SK-N-SH (cell line): ENCODE measurements at regions not wholly inside any gene's neighbourhood (a gene's known extent, or its start where the extent isn't known, plus 50 kb on each side); places are given as distances from the start of the nearest gene placed in this dataset.

Experiments
- CTCF ChIA-PET: fragments of 300-600, 350-600 bp; formaldehyde crosslinking; extraction: SDS; loops from one replicate; lab custom pipeline; 2021; lab: Yijun Ruan, JAX
- POLR2A ChIA-PET: fragments of 350-600 bp; sonication (Branson Sonifier 250); formaldehyde crosslinking; extraction: SDS; loops from one replicate; lab custom pipeline; 2020; ENCODE audit warnings: antibody characterized with exemption, inconsistent platforms; lab: Yijun Ruan, JAX
- DNase-seq: peaks from one replicate; pipeline ENCODE4 v3.0.0; 2012
- H2AFZ ChIP-seq: fragments of 200-600 bp; sonication (generic); 2 replicates; pipeline ENCODE4 v1.8.1; 2016; ENCODE audit warnings: antibody characterized with exemption, mild to moderate bottlenecking, low read depth
- H3F3A ChIP-seq: fragments of 200-600 bp; sonication (generic); replicated peaks from 2 replicates; pipeline ENCODE3; 2016; ENCODE audit warnings: antibody characterized with exemption, mild to moderate bottlenecking; ENCODE audit not compliant: insufficient read depth
- H3K27ac ChIP-seq, 2 experiments: fragments of 200-500 bp in 1 of 2; fragments of 200-600 bp in 1 of 2; sonication (Bioruptor generic) in 1 of 2; sonication (generic), shearing (Covaris generic) in 1 of 2; 2 replicates each; pipeline versions ENCODE4 v1.5.1 to v1.6.1; 2014 to 2016; ENCODE audit warnings: low read depth in 2 of 2, inconsistent platforms in 1 of 2, low read length in 1 of 2, mild to moderate bottlenecking in 1 of 2, mixed read lengths in 1 of 2
- H3K27me3 ChIP-seq: fragments of 200-600 bp; sonication (generic), shearing (Covaris generic); 2 replicates; pipeline ENCODE4 v1.6.1; 2016; ENCODE audit warnings: mixed run types; ENCODE audit not compliant: insufficient read depth
- H3K36me3 ChIP-seq, 2 experiments: fragments of 200-500 bp in 1 of 2; fragments of 200-600 bp in 1 of 2; sonication (Bioruptor generic) in 1 of 2; sonication (generic) in 1 of 2; replicated peaks in 1 of 2; 2 replicates each; pipeline versions ENCODE3 to v1.5.1; 2014 to 2016; ENCODE audit warnings: low read length in 1 of 2, mild to moderate bottlenecking in 1 of 2; ENCODE audit not compliant: insufficient read depth in 2 of 2, control insufficient read depth in 1 of 2
- H3K4me1 ChIP-seq, 2 experiments: fragments of 200-500 bp in 1 of 2; fragments of 200-600 bp in 1 of 2; sonication (Bioruptor generic) in 1 of 2; sonication (generic), shearing (Covaris generic) in 1 of 2; 2 replicates each; pipeline versions ENCODE4 v1.5.1 to v1.6.1; 2014 to 2016; ENCODE audit warnings: low read depth in 1 of 2, low read length in 1 of 2, mixed run types in 1 of 2; ENCODE audit not compliant: insufficient read depth in 2 of 2, control insufficient read depth in 1 of 2
- H3K4me2 ChIP-seq: fragments of 200-600 bp; sonication (generic), shearing (Covaris generic); 2 replicates; pipeline ENCODE4 v1.6.1; 2017; ENCODE audit warnings: mixed run types
- H3K4me3 ChIP-seq, 2 experiments: fragments of 200-500 bp in 1 of 2; fragments of 200-600 bp in 1 of 2; sonication (Bioruptor generic) in 1 of 2; sonication (generic), shearing (Covaris generic) in 1 of 2; 2 replicates each; pipeline versions ENCODE4 v1.5.1 to v1.8.1; 2014 to 2016; ENCODE audit warnings: low read depth in 2 of 2, inconsistent platforms in 1 of 2, low read length in 1 of 2, mild to moderate bottlenecking in 1 of 2, mixed read lengths in 1 of 2, moderate library complexity in 1 of 2
- H3K79me2 ChIP-seq: fragments of 200-600 bp; sonication (generic); 2 replicates; pipeline ENCODE4 v1.8.1; 2017; ENCODE audit warnings: mild to moderate bottlenecking; ENCODE audit not compliant: insufficient read depth
- H3K9ac ChIP-seq: fragments of 200-600 bp; sonication (generic); 2 replicates; pipeline ENCODE4 v1.6.1; 2017; ENCODE audit warnings: mixed run types
- H3K9me2 ChIP-seq: fragments of 200-600 bp; sonication (generic); 2 replicates; pipeline ENCODE4 v1.6.1; 2017; ENCODE audit warnings: mixed run types
- H3K9me3 ChIP-seq: fragments of 200-600 bp; sonication (generic); 2 replicates; pipeline ENCODE4 v1.6.1; 2017; ENCODE audit warnings: mixed run types, mild to moderate bottlenecking, moderate library complexity
- H4K20me1 ChIP-seq: fragments of 200-600 bp; sonication (generic); 2 replicates; pipeline ENCODE4 v1.6.1; 2017; ENCODE audit warnings: mild to moderate bottlenecking, mixed run types; ENCODE audit not compliant: insufficient read depth
- FOSL2 ChIP-seq: IDR thresholded peaks from 2 replicates; pipeline ENCODE4 v1.4.0; 2012; ENCODE audit warnings: low read depth, mild to moderate bottlenecking, moderate library complexity, borderline replicate concordance
- FOXJ3 ChIP-seq: sonication (generic); formaldehyde crosslinking; IDR thresholded peaks from 2 replicates; pipeline ENCODE4 v1.5.1; 2020; ENCODE audit warnings: mild to moderate bottlenecking, missing genetic modification reagents
- NRF1 ChIP-seq: IDR thresholded peaks from 2 replicates; pipeline ENCODE4 v1.6.1; 2012; ENCODE audit warnings: low read depth, mild to moderate bottlenecking, low read length
- TCF12 ChIP-seq: IDR thresholded peaks from 2 replicates; pipeline ENCODE4 v1.4.0; 2012
- USF1 ChIP-seq: IDR thresholded peaks from 2 replicates; pipeline ENCODE4 v1.4.0; 2012; ENCODE audit warnings: low read depth, borderline replicate concordance
- WGBS: methylation state at CpG from one replicate; pipeline ENCODE4 v1.1.6; 2017; ENCODE audit warnings: low lambda C conversion rate; 5-methylcytosine and 5-hydroxymethylcytosine counted together
- TF ChIP-seq, protein P1 (sequence below): IDR thresholded peaks from 2 replicates; pipeline ENCODE4 v1.6.1; 2012; ENCODE audit warnings: mild to moderate bottlenecking, low read depth, low read length, moderate library complexity
- TF ChIP-seq, protein P2 (sequence below): fragments of 150-350 bp; IDR thresholded peaks from 2 replicates; pipeline ENCODE4 v1.6.1; 2016; ENCODE audit warnings: mild to moderate bottlenecking, low read depth, low read length
- TF ChIP-seq, protein P3 (sequence below): fragments of 200-600 bp; sonication (generic); IDR thresholded peaks from 2 replicates; pipeline ENCODE4 v1.6.1; 2017; ENCODE audit warnings: antibody characterized with exemption, mild to moderate bottlenecking, moderate library complexity

DNA sequence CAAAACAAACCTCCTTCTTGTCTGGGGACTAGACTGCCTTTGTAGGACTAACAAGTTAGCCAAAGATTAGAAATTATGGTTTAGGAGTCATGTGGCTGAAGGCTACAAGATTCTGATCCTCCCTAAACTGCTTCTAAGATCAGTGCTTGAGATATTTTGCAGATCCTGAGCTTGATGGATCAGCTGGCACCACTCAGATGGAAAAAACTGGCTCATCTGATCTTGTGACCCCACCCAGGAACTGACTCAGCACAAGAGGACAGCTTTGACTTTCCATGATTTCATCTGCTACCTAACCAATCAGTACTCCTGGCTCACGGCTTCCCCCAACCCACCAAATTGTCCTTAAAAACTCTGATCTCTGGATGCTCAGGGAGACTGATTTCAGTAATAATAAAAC, 271.5 kb upstream of the TAC1 start:
- H3K36me3 ChIP-seq: no peaks in the 10 kb centered on the region
- no peaks in the 10 kb centered on the region for H3K4me1 ChIP-seq
- H3K27me3 ChIP-seq: 0 out of 2 replicates have a peak, but pooled peaks cover 4% of the 10 kb centered on the region
- H3K27ac ChIP-seq: no peak overlapping the region
- WGBS: 0% methylated on average over 1 of the region's 1 CpG
- H3K4me2 ChIP-seq: no peak overlapping the region
- H3K9me2 ChIP-seq: no peaks in the 10 kb centered on the region
- DNase-seq: no peak
- H3F3A ChIP-seq: no peaks in the 10 kb centered on the region
- H3K4me3 ChIP-seq: no peak overlapping the region
- no peak overlapping the region for H3K9ac ChIP-seq
- H3K79me2 ChIP-seq: no peaks in the 10 kb centered on the region
- ChIA-PET POLR2A (no interaction called here), CTCF (no interaction called here)
- no peaks in the 10 kb centered on the region for H3K9me3 ChIP-seq
- TF ChIP-seq, protein P1, sequence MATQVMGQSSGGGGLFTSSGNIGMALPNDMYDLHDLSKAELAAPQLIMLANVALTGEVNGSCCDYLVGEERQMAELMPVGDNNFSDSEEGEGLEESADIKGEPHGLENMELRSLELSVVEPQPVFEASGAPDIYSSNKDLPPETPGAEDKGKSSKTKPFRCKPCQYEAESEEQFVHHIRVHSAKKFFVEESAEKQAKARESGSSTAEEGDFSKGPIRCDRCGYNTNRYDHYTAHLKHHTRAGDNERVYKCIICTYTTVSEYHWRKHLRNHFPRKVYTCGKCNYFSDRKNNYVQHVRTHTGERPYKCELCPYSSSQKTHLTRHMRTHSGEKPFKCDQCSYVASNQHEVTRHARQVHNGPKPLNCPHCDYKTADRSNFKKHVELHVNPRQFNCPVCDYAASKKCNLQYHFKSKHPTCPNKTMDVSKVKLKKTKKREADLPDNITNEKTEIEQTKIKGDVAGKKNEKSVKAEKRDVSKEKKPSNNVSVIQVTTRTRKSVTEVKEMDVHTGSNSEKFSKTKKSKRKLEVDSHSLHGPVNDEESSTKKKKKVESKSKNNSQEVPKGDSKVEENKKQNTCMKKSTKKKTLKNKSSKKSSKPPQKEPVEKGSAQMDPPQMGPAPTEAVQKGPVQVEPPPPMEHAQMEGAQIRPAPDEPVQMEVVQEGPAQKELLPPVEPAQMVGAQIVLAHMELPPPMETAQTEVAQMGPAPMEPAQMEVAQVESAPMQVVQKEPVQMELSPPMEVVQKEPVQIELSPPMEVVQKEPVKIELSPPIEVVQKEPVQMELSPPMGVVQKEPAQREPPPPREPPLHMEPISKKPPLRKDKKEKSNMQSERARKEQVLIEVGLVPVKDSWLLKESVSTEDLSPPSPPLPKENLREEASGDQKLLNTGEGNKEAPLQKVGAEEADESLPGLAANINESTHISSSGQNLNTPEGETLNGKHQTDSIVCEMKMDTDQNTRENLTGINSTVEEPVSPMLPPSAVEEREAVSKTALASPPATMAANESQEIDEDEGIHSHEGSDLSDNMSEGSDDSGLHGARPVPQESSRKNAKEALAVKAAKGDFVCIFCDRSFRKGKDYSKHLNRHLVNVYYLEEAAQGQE: no peak
- TF ChIP-seq TCF12: no peak
- TF ChIP-seq FOSL2: no peak
- H4K20me1 ChIP-seq: no peaks in the 10 kb centered on the region
- H2AFZ ChIP-seq: no peak overlapping the region

- no peaks in the 10 kb centered on the region for H3F3A ChIP-seq
- POLR2A ChIA-PET: no interaction called here
- no peaks in the 10 kb centered on the region for H3K4me1 ChIP-seq
- H3K79me2 ChIP-seq: no peaks in the 10 kb centered on the region
- no peak overlapping the region for H2AFZ ChIP-seq
- TF ChIP-seq USF1 (no peak), FOXJ3 (CRISPR knock-in tag) (no peak)
- no peak overlapping the region for H3K4me3 ChIP-seq
- H3K4me2 ChIP-seq: no peak overlapping the region
- no peaks in the 10 kb centered on the region for H3K36me3 ChIP-seq
- H3K9me2 ChIP-seq: no peaks in the 10 kb centered on the region
- no peaks in the 10 kb centered on the region for H4K20me1 ChIP-seq
- CTCF ChIA-PET: no interaction called here
- H3K9me3 ChIP-seq: no peaks in the 10 kb centered on the region
- no peak overlapping the region for H3K27ac ChIP-seq
- H3K27me3 ChIP-seq: 0 out of 2 replicates have a peak, but pooled peaks cover 4% of the 10 kb centered on the region
- no peak for DNase-seq
- H3K9ac ChIP-seq: no peak overlapping the region
These were observed 270.3 kb upstream of the TAC1 start for GRCh38 chr7:97461596-97461995.

DNA sequence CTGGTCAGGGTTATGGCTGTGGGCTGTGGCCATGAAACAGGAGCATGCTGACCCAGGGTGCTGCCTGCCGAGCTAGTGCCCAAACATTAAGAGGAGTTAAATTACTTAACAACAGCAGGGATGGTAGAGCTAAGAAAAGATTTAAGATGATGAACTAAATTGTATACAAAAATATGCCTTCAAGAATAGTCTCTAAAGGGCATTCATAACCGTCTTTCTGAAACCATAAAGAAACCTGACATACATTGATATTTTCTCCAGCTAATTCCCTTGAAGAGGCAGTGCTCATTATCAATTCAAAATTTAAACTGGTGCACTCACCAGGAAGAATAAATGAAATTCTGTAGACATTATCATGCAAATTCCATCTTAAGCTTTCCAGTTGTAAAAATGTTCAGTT, 265.8 kb upstream of the TAC1 start:
- Histone ChIP-seq H3K36me3 (no peaks in the 10 kb centered on the region), H3K27me3 (0 out of 2 replicates have a peak, but pooled peaks cover 7% of the 10 kb centered on the region), H3F3A (no peaks in the 10 kb centered on the region), H3K4me2 (no peak overlapping the region), H3K79me2 (no peaks in the 10 kb centered on the region), H3K9me3 (no peaks in the 10 kb centered on the region), H3K4me1 (no peaks in the 10 kb centered on the region), H3K9me2 (no peaks in the 10 kb centered on the region), H3K27ac (no peak overlapping the region), H3K4me3 (no peak overlapping the region), H3K9ac (no peak overlapping the region), H2AFZ (no peak overlapping the region), H4K20me1 (no peaks in the 10 kb centered on the region)
- ChIA-PET POLR2A (no interaction called here), CTCF (interaction anchor here (0.6 to 1.0 kb wide), 3 partner anchors 33 to 1549 kb away, joined by 3 to 4 read pairs (median 3); no protein-coding TSS in a partner anchor)
- no peak for DNase-seq
- 10% methylated on average over 2 of the region's 2 CpGs for WGBS
- TF ChIP-seq NRF1: no peak
- TF ChIP-seq, protein P2, sequence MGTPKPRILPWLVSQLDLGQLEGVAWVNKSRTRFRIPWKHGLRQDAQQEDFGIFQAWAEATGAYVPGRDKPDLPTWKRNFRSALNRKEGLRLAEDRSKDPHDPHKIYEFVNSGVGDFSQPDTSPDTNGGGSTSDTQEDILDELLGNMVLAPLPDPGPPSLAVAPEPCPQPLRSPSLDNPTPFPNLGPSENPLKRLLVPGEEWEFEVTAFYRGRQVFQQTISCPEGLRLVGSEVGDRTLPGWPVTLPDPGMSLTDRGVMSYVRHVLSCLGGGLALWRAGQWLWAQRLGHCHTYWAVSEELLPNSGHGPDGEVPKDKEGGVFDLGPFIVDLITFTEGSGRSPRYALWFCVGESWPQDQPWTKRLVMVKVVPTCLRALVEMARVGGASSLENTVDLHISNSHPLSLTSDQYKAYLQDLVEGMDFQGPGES: no peak
- TF ChIP-seq, protein P1: no peak
- TF ChIP-seq, protein P3, sequence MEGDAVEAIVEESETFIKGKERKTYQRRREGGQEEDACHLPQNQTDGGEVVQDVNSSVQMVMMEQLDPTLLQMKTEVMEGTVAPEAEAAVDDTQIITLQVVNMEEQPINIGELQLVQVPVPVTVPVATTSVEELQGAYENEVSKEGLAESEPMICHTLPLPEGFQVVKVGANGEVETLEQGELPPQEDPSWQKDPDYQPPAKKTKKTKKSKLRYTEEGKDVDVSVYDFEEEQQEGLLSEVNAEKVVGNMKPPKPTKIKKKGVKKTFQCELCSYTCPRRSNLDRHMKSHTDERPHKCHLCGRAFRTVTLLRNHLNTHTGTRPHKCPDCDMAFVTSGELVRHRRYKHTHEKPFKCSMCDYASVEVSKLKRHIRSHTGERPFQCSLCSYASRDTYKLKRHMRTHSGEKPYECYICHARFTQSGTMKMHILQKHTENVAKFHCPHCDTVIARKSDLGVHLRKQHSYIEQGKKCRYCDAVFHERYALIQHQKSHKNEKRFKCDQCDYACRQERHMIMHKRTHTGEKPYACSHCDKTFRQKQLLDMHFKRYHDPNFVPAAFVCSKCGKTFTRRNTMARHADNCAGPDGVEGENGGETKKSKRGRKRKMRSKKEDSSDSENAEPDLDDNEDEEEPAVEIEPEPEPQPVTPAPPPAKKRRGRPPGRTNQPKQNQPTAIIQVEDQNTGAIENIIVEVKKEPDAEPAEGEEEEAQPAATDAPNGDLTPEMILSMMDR: no peak
